ENCODE measurements at regions not wholly inside any gene's neighbourhood (a gene's known extent, or its start where the extent isn't known, plus 50 kb on each side); places are given as distances from the start of the nearest gene placed in this dataset.

DNA sequence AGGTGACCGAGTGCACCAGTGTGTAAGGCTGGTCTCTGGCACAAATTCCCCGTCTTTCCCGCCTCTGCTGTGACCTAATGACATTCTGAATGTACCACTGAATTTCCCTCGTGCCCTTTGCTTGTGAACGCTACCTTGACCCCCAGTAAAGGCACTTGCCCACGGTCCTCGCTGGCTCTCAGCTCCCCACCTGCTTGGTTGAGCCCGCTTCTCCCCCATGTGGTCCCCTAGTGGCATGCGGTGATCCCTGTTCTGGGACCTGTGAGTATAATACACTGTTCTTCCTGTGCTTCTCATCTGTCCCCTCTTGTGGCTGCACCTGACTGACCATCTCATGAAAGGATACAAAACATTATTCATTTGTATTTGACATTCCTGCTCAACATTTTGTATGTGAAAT lies 495.7 kb downstream of the INHBA start:
- no peak for DNase-seq

DNA sequence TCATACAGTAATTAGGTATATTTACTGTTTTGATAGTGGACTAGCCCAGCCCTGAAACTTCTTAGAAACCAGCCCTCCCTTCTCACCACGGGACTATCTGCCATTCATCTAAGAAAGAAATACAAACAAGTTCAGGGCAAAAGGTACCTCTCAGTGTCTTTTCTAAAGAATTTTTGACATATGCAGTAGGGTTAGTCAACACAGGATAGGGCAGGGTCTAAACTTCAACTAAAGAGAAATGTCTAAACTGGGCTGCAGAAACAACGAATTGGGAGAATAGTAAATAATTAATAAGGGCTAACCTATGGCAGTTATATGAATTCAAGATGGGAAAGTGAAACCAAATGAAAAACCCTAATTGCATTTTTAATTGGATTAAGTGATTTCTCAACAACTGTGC lies 496.6 kb downstream of the INHBA start:
- no peak for DNase-seq

- no peak for DNase-seq
Observed at GRCh38 chr7:41205600-41205999, 497.3 kb downstream of the INHBA start.

GRCh38 chr7:41203542-41203941 lies 499.3 kb downstream of the INHBA start:
- DNase-seq, result no peak

DNA sequence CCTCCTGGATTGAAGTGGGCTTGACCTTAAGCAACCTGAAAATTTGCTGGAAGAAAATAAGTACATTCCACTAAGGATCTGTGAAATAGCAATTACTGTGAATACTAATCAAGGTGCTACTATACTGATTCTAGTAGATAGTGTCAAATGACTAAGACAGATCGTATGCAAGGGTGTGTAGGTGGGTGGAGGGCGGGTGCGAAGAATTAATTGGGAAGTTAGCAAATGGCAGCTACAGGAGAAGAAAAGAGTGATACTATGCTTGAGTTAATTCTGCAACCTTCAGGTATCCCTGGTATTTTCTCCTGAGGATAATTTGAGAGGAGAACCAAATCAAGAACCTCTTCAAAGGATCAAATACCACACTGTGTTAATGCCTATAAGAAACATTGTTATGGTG lies 501.9 kb downstream of the INHBA start:
- no peak for DNase-seq

DNA sequence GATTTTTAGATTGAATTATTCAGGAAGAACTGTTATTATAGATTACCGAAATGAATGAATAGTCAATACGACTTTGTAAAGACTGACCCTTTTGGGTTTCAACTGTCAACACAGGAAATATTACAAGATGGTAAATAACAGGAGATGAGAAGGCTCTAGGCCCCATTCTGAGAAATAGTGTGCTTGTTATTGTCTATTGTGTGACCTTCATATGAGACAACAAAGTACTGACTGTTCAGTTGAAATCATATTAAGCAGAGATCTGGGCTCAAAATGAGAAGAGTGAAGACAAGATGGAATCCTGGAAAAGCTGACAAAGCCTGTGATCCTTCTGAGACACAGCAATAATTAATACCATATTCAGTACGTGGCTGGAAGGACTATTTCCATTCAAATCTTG lies 503.8 kb downstream of the INHBA start:
- DNase-seq, result no peak

GRCh38 chr7:41198502-41198901 lies 504.4 kb downstream of the INHBA start:
- DNase-seq, result no peak

GRCh38 chr7:41197769-41198168 lies 505.1 kb downstream of the INHBA start:
- DNase-seq, result no peak

DNA sequence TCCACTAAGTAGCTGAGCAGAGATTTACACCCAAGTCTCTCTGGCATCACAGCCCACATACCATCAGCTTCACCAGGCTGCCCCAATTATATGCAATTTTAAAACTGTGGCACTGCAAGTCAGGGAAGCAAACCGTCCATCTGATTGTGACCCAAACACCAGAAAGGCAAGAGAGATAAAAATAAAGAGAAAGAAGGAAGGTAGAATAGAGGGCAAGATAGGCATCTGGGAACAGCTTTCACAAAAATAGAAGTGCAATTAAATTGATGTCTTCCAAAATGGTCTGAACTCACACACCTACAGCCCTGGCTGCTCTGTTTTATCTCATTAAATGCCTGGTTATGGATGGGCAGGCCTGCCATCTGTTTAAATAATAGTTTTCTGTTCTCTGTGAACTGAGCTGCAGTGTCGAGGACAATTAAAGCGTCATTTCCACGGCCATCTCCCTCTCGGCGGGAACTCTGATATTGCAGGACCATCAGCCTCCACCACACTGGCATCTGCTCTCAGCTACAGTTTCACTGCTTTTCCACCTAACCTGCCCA lies 509.1 kb downstream of the INHBA start:
- DNase-seq, result no peak

DNA sequence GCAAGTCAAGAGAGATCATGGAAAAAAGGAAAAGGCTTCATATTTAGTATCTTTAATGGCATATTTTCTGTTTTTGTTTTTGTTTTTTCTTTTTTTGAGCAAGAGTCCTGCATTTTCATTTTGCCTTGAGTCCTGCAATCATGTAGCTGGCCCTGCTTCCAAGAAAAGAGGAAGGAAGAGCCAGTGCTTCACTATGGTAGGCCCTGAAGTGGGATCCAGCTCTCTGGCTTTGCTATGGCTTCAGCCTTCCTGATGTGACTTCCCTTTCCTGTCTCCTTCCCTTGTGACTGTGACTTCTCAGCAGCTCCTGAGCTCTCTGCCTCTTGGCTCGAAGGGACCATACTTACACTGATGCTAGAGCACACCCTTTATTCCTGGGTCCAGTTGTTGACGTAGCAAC lies 512.3 kb downstream of the INHBA start:
- no peak for DNase-seq

GRCh38 chr7:41189866-41190265 lies 513.0 kb downstream of the INHBA start:
- DNase-seq, result no peak

GRCh38 chr7:41188163-41189130 lies 514.4 kb downstream of the INHBA start:
- DNase-seq, result no peak

DNA sequence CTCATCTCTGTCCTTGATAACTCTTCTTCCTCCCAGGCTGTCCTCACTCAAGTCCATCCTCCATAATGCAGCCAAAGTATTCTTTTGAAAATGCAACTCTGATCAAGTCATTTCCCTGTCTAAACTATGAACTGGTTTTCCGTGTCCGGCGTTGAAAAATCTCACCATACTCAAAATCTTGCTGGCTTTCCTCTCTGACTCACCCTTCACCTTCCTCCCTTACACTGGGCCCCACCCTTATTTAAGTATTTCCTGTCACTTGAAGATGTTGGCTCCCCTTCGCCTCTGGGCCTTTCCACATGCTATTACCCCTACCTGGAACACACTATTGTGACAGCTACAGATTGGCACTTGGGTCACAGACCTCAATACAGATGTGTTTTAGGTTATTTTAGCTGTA lies 515.6 kb downstream of the INHBA start:
- no peak for DNase-seq

- DNase-seq, result no peak
Observed at GRCh38 chr7:41185851-41186250, 517.0 kb downstream of the INHBA start.

DNA sequence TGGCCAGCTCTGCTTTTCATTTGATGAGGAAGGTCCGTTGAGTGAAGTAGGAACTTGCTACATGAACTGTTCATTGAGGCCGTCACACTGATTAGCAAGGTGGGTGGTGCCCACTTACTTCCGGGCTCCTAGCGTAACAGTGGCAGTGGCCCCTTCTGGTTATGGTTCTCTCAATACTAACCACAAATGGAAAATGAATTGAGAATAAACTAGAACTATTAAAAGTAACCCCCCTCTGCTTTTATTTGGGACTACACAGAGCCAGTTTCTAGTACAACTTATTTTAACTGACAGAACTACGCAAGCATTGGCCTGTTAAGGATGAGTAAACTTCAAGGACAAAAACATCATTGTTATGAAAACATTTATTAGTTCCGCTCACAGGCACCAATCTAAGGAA lies 519.1 kb downstream of the INHBA start:
- DNase-seq, result no peak

DNA sequence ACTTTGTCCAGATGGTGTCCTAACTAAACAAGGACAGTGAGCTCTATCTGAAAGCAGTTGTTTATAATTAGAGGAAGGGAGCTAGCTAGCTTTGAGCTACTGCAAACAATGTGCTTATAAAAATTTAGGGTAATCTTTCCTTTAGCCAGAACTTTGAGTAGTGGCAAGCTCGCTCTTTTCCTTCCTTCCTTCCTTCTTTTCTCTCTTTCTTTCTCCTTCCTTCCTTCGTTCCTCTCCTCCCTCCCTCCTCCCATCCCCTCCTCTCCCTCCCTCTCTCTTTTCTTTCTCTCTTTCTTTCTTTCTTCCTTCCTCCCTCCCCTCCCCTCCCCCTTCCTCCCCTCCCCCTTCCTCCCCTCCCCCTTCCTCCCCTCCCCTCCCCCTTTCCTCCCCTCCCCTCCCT lies 520.1 kb downstream of the INHBA start:
- DNase-seq, result no peak

GRCh38 chr7:41175435-41175834 lies 527.5 kb downstream of the INHBA start:
- no peak for DNase-seq

GRCh38 chr7:41174521-41174920 lies 528.4 kb downstream of the INHBA start:
- no peak for DNase-seq

GRCh38 chr7:41170466-41170865 lies 532.4 kb downstream of the INHBA start:
- DNase-seq, result no peak

DNA sequence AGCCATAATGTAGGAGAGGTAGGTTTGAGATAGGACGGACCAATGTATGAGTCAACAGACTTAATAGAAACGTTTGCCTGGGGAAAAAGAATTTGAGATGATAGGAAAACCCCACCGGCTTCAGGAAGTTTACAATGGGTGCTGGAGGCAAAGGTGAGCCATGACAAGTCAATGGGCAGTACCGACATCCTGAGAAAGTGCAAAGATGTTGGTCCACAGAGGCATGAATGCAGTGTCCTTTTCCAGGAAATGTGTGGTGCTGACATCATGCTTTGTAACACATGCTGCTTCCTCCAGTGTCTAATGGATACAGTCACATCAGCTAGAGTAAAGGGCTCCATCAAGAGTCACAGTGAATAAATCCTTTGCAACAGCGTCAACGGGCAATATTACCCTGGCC lies 533.6 kb downstream of the INHBA start:
- no peak for DNase-seq

DNA sequence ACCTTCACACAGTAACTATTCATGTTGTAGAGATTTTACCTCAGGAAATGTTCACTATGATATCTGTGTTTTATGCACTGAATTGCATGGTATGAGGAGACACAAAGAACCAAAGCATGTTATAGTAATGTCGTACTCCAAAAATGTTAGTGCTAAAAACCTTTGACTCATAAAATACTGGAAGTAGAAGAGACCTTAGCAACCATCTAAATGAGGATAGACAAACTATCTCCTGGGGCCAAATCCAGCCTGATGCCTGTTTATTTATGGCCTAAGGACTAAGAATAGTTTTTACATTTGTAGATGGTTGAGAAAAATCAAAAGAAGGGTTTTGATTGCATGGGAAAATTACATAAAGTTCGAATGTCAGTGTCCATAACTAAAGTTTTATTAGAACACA lies 535.1 kb downstream of the INHBA start:
- no peak for DNase-seq

- no peak for DNase-seq
Observed at GRCh38 chr7:41164440-41164839, 538.5 kb downstream of the INHBA start.

- no peak for DNase-seq
Observed at GRCh38 chr7:41163991-41164390, 538.9 kb downstream of the INHBA start.

GRCh38 chr7:41162612-41163011 lies 540.3 kb downstream of the INHBA start:
- DNase-seq, result no peak

All from COR-L47 (cell line).